BLaER1 treated with 17β-estradiol and CSF1 and Interleukin-3, amounts not matched to agents 10 nM and 100 nM (cell line): ENCODE measurements at regions not wholly inside any gene's neighbourhood (a gene's known extent, or its start where the extent isn't known, plus 50 kb on each side); places are given as distances from the start of the nearest gene placed in this dataset.

ENCODE experiments used
- H3K27ac ChIP-seq, 11 experiments: shearing (Covaris generic); formaldehyde crosslinking; 2 replicates each; pipeline ENCODE4 v1.8.1; 2022
- H3K27me3 ChIP-seq, 11 experiments: shearing (Covaris generic); formaldehyde crosslinking; 2 replicates each; pipeline ENCODE4 v1.8.1; 2022
- H3K36me3 ChIP-seq, 11 experiments: shearing (Covaris generic); formaldehyde crosslinking; 2 replicates each; pipeline ENCODE4 v1.8.1; 2022
- H3K4me1 ChIP-seq, 10 experiments: shearing (Covaris generic); formaldehyde crosslinking; 2 replicates each; pipeline ENCODE4 v1.8.1; 2022
- H3K4me2 ChIP-seq, 11 experiments: shearing (Covaris generic); formaldehyde crosslinking; 2 replicates each; pipeline ENCODE4 v1.8.1; 2022
- H3K4me3 ChIP-seq, 10 experiments: shearing (Covaris generic); formaldehyde crosslinking; 2 replicates each; pipeline ENCODE4 v1.8.1; 2022
- H3K9ac ChIP-seq, 11 experiments: shearing (Covaris generic); formaldehyde crosslinking; 2 replicates each; pipeline ENCODE4 v1.8.1; 2022
- H3K9me3 ChIP-seq, 11 experiments: shearing (Covaris generic); formaldehyde crosslinking; replicated peaks in 1 of 11; 2 replicates each; pipeline ENCODE4 v1.8.1; 2022
- H4K20me1 ChIP-seq, 11 experiments: shearing (Covaris generic); formaldehyde crosslinking; 2 replicates each; pipeline ENCODE4 v1.8.1; 2022
- Cebpa-rat ChIP-seq, 11 experiments: shearing (Covaris generic); IDR thresholded peaks; 2 replicates each; pipeline ENCODE4 v1.8.1; 2022

- Histone ChIP-seq H3K27ac (no peak overlapping the region), H3K36me3 (no peaks in the 10 kb centered on the region), H3K9ac (no peak overlapping the region), H3K4me1 (no peaks in the 10 kb centered on the region), H3K4me2 (no peak overlapping the region), H3K4me3 (no peak overlapping the region), H4K20me1 (no peaks in the 10 kb centered on the region), H3K9me3 (no peaks in the 10 kb centered on the region), H3K27me3 (no peaks in the 10 kb centered on the region)
- no peak for TF ChIP-seq Cebpa-rat (IDR thresholded peaks at IDR 0.05)
These were observed 283.7 kb upstream of the SOX4 start for GRCh38 chr6:21309807-21310221.

DNA sequence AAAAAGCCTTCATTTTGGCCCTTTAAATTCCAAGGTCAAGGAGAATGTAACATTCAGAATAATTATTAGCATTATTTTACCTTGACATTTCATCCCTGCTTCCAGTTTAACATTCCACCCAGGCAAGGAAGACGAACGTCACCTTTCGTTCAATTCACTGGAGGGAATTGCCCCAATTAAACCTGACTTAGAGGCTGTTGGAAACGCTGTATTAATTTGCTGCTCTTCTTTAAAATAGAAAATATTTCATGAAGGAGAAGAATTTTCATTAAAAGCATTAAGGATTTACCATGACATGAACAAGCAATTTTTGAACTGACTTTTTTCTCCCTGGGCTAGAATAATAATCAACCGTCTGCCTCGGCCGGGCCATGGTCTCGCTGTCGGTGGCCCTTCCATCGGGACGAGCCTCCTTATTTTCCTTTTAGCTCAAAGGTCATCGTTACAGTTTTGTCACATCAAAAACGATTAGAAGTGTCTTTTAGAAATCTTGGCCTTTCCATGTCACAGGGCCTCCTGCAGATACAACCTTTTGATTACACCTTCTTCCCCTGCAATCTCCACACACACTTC is 282.9 kb upstream of the SOX4 start:
- Histone ChIP-seq H3K27ac (no peak overlapping the region), H3K9me3 (no peaks in the 10 kb centered on the region)

GRCh38 chr6:21312118-21312517 is 281.4 kb upstream of the SOX4 start:
- Histone ChIP-seq H3K9ac (no peak overlapping the region), H3K4me2 (no peak overlapping the region), H3K4me1 (no peaks in the 10 kb centered on the region), H3K27me3 (no peaks in the 10 kb centered on the region), H3K4me3 (no peak overlapping the region), H3K27ac (no peak overlapping the region), H3K36me3 (no peaks in the 10 kb centered on the region), H3K9me3 (no peaks in the 10 kb centered on the region), H4K20me1 (no peaks in the 10 kb centered on the region)
- TF ChIP-seq Cebpa-rat (IDR thresholded peaks at IDR 0.05), result no peak

More for the DNA sequence above, 282.9 kb upstream of the SOX4 start:
- TF ChIP-seq Cebpa-rat (IDR thresholded peaks at IDR 0.05), result no peak
- no peaks in the 10 kb centered on the region for H3K36me3 ChIP-seq
- no peak overlapping the region for H3K9ac ChIP-seq
- H3K4me1 ChIP-seq, result no peaks in the 10 kb centered on the region
- no peaks in the 10 kb centered on the region for H4K20me1 ChIP-seq
- no peak overlapping the region for H3K4me3 ChIP-seq
- H3K4me2 ChIP-seq, result no peak overlapping the region
- H3K27me3 ChIP-seq, result no peaks in the 10 kb centered on the region

- Histone ChIP-seq H3K27me3 (no peaks in the 10 kb centered on the region), H3K27ac (no peak overlapping the region), H3K9me3 (peaks cover 5 to 10% (median 8%) of the 10 kb centered on the region in 11 experiments; a peak in 13 of 22 replicates), H3K4me2 (no peak overlapping the region), H3K9ac (no peak overlapping the region), H3K4me3 (no peak overlapping the region), H4K20me1 (no peaks in the 10 kb centered on the region), H3K36me3 (no peaks in the 10 kb centered on the region), H3K4me1 (no peaks in the 10 kb centered on the region)
- no peak for TF ChIP-seq Cebpa-rat (IDR thresholded peaks at IDR 0.05)
These were observed 275.9 kb upstream of the SOX4 start for GRCh38 chr6:21317642-21318041.

DNA sequence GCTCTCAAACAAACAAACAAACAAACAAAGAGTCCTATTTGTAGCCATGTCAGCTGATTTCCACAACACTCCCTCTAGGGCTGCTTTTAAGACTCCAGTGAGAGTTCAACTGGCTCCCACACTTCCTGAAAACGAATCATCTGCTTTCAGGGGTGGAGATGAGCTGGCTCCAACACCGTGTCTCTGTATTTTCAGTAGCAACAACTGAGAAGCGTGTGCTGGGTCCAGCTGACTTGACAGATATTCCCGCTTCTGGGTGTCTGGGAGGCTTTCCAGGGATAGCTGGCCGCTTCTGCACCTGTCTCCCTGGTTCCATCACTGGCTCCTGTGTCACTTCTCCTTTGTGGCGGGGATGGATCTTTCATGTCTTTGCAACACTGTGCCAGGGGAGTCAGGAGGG is 272.5 kb upstream of the SOX4 start:
- Histone ChIP-seq H3K9me3 (peaks cover 5 to 10% (median 8%) of the 10 kb centered on the region in 11 experiments; a peak in 13 of 22 replicates), H4K20me1 (no peaks in the 10 kb centered on the region), H3K4me2 (no peak overlapping the region), H3K36me3 (no peaks in the 10 kb centered on the region), H3K4me3 (no peak overlapping the region), H3K27ac (no peak overlapping the region), H3K4me1 (no peaks in the 10 kb centered on the region), H3K9ac (no peak overlapping the region), H3K27me3 (no peaks in the 10 kb centered on the region)
- no peak for TF ChIP-seq Cebpa-rat (IDR thresholded peaks at IDR 0.05)

GRCh38 chr6:21321531-21321930 is 272.0 kb upstream of the SOX4 start:
- TF ChIP-seq Cebpa-rat (IDR thresholded peaks at IDR 0.05), result no peak
- Histone ChIP-seq H3K4me3 (no peak overlapping the region), H3K9me3 (peaks cover 5 to 10% (median 8%) of the 10 kb centered on the region in 11 experiments; a peak in 13 of 22 replicates), H3K9ac (no peak overlapping the region), H3K36me3 (no peaks in the 10 kb centered on the region), H3K4me2 (no peak overlapping the region), H3K27me3 (no peaks in the 10 kb centered on the region), H4K20me1 (no peaks in the 10 kb centered on the region), H3K4me1 (no peaks in the 10 kb centered on the region), H3K27ac (no peak overlapping the region)

- Histone ChIP-seq H3K4me1 (no peaks in the 10 kb centered on the region), H3K27me3 (no peaks in the 10 kb centered on the region), H4K20me1 (no peaks in the 10 kb centered on the region), H3K9ac (no peak overlapping the region), H3K36me3 (no peaks in the 10 kb centered on the region), H3K9me3 (peaks cover 5 to 10% (median 8%) of the 10 kb centered on the region in 11 experiments; a peak in 13 of 22 replicates), H3K4me2 (no peak overlapping the region), H3K27ac (no peak overlapping the region), H3K4me3 (no peak overlapping the region)
- TF ChIP-seq Cebpa-rat (IDR thresholded peaks at IDR 0.05), result no peak
These were observed 270.0 kb upstream of the SOX4 start for GRCh38 chr6:21323577-21323976.

- Histone ChIP-seq H3K27me3 (no peaks in the 10 kb centered on the region), H3K27ac (no peak overlapping the region), H3K4me1 (no peaks in the 10 kb centered on the region), H3K36me3 (no peaks in the 10 kb centered on the region), H3K9ac (no peak overlapping the region), H3K4me2 (no peak overlapping the region), H3K9me3 (no peaks in the 10 kb centered on the region), H4K20me1 (no peaks in the 10 kb centered on the region), H3K4me3 (no peak overlapping the region)
- TF ChIP-seq Cebpa-rat (IDR thresholded peaks at IDR 0.05), result no peak
These were observed 268.2 kb upstream of the SOX4 start for GRCh38 chr6:21325201-21325856.

- Histone ChIP-seq H3K27ac (no peak overlapping the region), H3K4me1 (no peaks in the 10 kb centered on the region), H3K4me2 (no peak overlapping the region), H3K4me3 (no peak overlapping the region), H3K36me3 (no peaks in the 10 kb centered on the region), H4K20me1 (no peaks in the 10 kb centered on the region), H3K9me3 (no peaks in the 10 kb centered on the region), H3K9ac (no peak overlapping the region), H3K27me3 (no peaks in the 10 kb centered on the region)
- no peak for TF ChIP-seq Cebpa-rat (IDR thresholded peaks at IDR 0.05)
These were observed 266.0 kb upstream of the SOX4 start for GRCh38 chr6:21327326-21328112.
